Fibroblast of villous mesenchyme (primary cell): ENCODE measurements at regions not wholly inside any gene's neighbourhood (a gene's known extent, or its start where the extent isn't known, plus 50 kb on each side); places are given as distances from the start of the nearest gene placed in this dataset.
"Not testable (repeated sequence)": the region's sequence is repeated elsewhere in the genome, so short reads cannot be mapped to it uniquely, and the experiment has no call there.

Experiments used
- DNase-seq: peaks from one replicate; pipeline ENCODE4 v3.0.0-alpha.2; 2010; ENCODE audit warnings: low read depth
- H3K4me3 ChIP-seq: 2 replicates; pipeline ENCODE4 v1.5.1; 2011; ENCODE audit warnings: low read depth, mild to moderate bottlenecking, low read length
- CTCF ChIP-seq: IDR thresholded peaks from 2 replicates; pipeline ENCODE4 v1.5.1; 2012; ENCODE audit warnings: low read depth, mild to moderate bottlenecking, low read length; ENCODE audit not compliant: insufficient read depth

GRCh38 chr6:16936893-16937292 lies 165.0 kb upstream of the STMND1 start:
- TF ChIP-seq CTCF: no peak
- no peak overlapping the region for H3K4me3 ChIP-seq
- no peak for DNase-seq

GRCh38 chr6:16933961-16934360 lies 167.9 kb upstream of the STMND1 start:
- H3K4me3 ChIP-seq: no peak overlapping the region
- no peak for TF ChIP-seq CTCF

GRCh38 chr6:16933532-16933931 lies 168.3 kb upstream of the STMND1 start:
- no peak for DNase-seq
- no peak for TF ChIP-seq CTCF
- H3K4me3 ChIP-seq: no peak overlapping the region

More at GRCh38 chr6:16933961-16934360, 167.9 kb upstream of the STMND1 start:
- no peak for DNase-seq

GRCh38 chr6:16932920-16933319 lies 168.9 kb upstream of the STMND1 start:
- TF ChIP-seq CTCF: no peak
- DNase-seq: no peak

GRCh38 chr6:16931079-16931478 lies 169.8 kb upstream of the ATXN1 start:
- H3K4me3 ChIP-seq, DNase-seq: not testable (repeated sequence)

More at GRCh38 chr6:16932920-16933319, 168.9 kb upstream of the STMND1 start:
- H3K4me3 ChIP-seq: no peak overlapping the region

- DNase-seq: no peak
- TF ChIP-seq CTCF: no peak
- H3K4me3 ChIP-seq: no peak overlapping the region
Measured at GRCh38 chr6:16930432-16930831, 169.2 kb upstream of the ATXN1 start.

GRCh38 chr6:16929809-16930208 lies 168.5 kb upstream of the ATXN1 start:
- no peak overlapping the region for H3K4me3 ChIP-seq
- DNase-seq: peak; percentile 98
- TF ChIP-seq CTCF: no peak
